ENCODE measurements at regions not wholly inside any gene's neighbourhood (a gene's known extent, or its start where the extent isn't known, plus 50 kb on each side); places are given as distances from the start of the nearest gene placed in this dataset.

- no peak for TF ChIP-seq CTCF (IDR thresholded peaks at IDR 0.05; ENCODE audit: low read depth, low read length)
- no peak for TF ChIP-seq EZH2phosphoT487 (IDR thresholded peaks at IDR 0.05; ENCODE audit: low read depth)
Observed at GRCh38 chrY:13615943-13616304, 87.8 kb upstream of the TMSB4Y start.
